HG03521 (cell line): ENCODE measurements at regions not wholly inside any gene's neighbourhood (a gene's known extent, or its start where the extent isn't known, plus 50 kb on each side); places are given as distances from the start of the nearest gene placed in this dataset.

Experiments used
- ATAC-seq: cut with Tn5 transposase; IDR thresholded peaks from one replicate; pipeline ENCODE4 v1.9.1; 2021; ENCODE audit warnings: mild to moderate bottlenecking, moderate library complexity; ENCODE audit not compliant: unreplicated experiment

- no peak for ATAC-seq
These were observed 553.7 kb downstream of the USP25 start for GRCh38 chr21:16283516-16283915.

- no peak for ATAC-seq
These were observed 555.9 kb downstream of the USP25 start for GRCh38 chr21:16285605-16286126.

GRCh38 chr21:16287046-16287445, 557.3 kb downstream of the USP25 start:
- ATAC-seq: no peak

- no peak for ATAC-seq
These were observed 561.5 kb downstream of the USP25 start for GRCh38 chr21:16291296-16291695.

GRCh38 chr21:16294128-16294527, 564.3 kb downstream of the USP25 start:
- no peak for ATAC-seq

GRCh38 chr21:16302851-16303282, 573.1 kb downstream of the USP25 start:
- no peak for ATAC-seq

- no peak for ATAC-seq
These were observed 574.7 kb downstream of the USP25 start for GRCh38 chr21:16304174-16305095.

GRCh38 chr21:16305686-16306085, 575.9 kb downstream of the USP25 start:
- ATAC-seq: no peak

- no peak for ATAC-seq
These were observed 577.5 kb downstream of the USP25 start for GRCh38 chr21:16307256-16307655.

- no peak for ATAC-seq
These were observed 578.5 kb downstream of the USP25 start for GRCh38 chr21:16308269-16308668.

- ATAC-seq: no peak
These were observed 579.6 kb downstream of the USP25 start for GRCh38 chr21:16309250-16309971.

GRCh38 chr21:16310176-16310575, 580.4 kb downstream of the USP25 start:
- no peak for ATAC-seq

GRCh38 chr21:16311229-16311628, 581.4 kb downstream of the USP25 start:
- ATAC-seq: no peak

- no peak for ATAC-seq
These were observed 582.5 kb downstream of the USP25 start for GRCh38 chr21:16312321-16312720.

- no peak for ATAC-seq
These were observed 585.4 kb downstream of the USP25 start for GRCh38 chr21:16315223-16315622.

GRCh38 chr21:16318651-16319300, 589.0 kb downstream of the USP25 start:
- no peak for ATAC-seq

- no peak for ATAC-seq
These were observed 590.3 kb downstream of the USP25 start for GRCh38 chr21:16320110-16320509.

GRCh38 chr21:16322454-16322853, 592.7 kb downstream of the USP25 start:
- ATAC-seq: no peak

- ATAC-seq: no peak
These were observed 593.8 kb downstream of the USP25 start for GRCh38 chr21:16323596-16323995.

- no peak for ATAC-seq
These were observed 594.8 kb downstream of the USP25 start for GRCh38 chr21:16324630-16325029.
